ENCODE measurements at regions not wholly inside any gene's neighbourhood (a gene's known extent, or its start where the extent isn't known, plus 50 kb on each side); places are given as distances from the start of the nearest gene placed in this dataset.

GRCh38 chr14:22147716-22148115, 441.3 kb downstream of the DAD1 start:
- 52% methylated on average over 3 of the region's 3 CpGs for WGBS (ENCODE audit: insufficient coverage, low coverage, low lambda C conversion rate, missing lambda C conversion rate)
- ATAC-seq, result no peak

GRCh38 chr14:22143363-22143762, 445.7 kb downstream of the DAD1 start:
- Histone ChIP-seq H3K4me3 (no peak overlapping the region), H3K27ac (no peak overlapping the region), H3K36me3 (no peaks in the 10 kb centered on the region), H3K27me3 (no peaks in the 10 kb centered on the region), H3K9me3 (no peaks in the 10 kb centered on the region), H3K4me1 (no peaks in the 10 kb centered on the region)
- 33% methylated on average over 2 of the region's 2 CpGs for WGBS (ENCODE audit: insufficient coverage, low coverage, low lambda C conversion rate, missing lambda C conversion rate)
- ATAC-seq, result no peak
- no peak for TF ChIP-seq POLR2A (IDR thresholded peaks at IDR 0.05)
- TF ChIP-seq CTCF (IDR thresholded peaks at IDR 0.05), result no peak
- no peak for DNase-seq
- intact Hi-C loops (cut with DNase I), result no loop called here

More at GRCh38 chr14:22147716-22148115, 441.3 kb downstream of the DAD1 start:
- H3K4me1 ChIP-seq, result no peaks in the 10 kb centered on the region
- H3K4me3 ChIP-seq, result no peak overlapping the region
- no peak for DNase-seq
- no peaks in the 10 kb centered on the region for H3K36me3 ChIP-seq
- TF ChIP-seq POLR2A (IDR thresholded peaks at IDR 0.05), result no peak
- TF ChIP-seq CTCF (IDR thresholded peaks at IDR 0.05), result no peak
- intact Hi-C loops (cut with DNase I), result no loop called here
- H3K9me3 ChIP-seq, result no peaks in the 10 kb centered on the region
- H3K27me3 ChIP-seq, result no peaks in the 10 kb centered on the region
- H3K27ac ChIP-seq, result no peak overlapping the region

- Histone ChIP-seq H3K36me3 (no peaks in the 10 kb centered on the region), H3K27me3 (no peaks in the 10 kb centered on the region), H3K4me1 (no peaks in the 10 kb centered on the region), H3K27ac (no peak overlapping the region), H3K4me3 (no peak overlapping the region), H3K9me3 (no peaks in the 10 kb centered on the region)
- ATAC-seq (no peak), DNase-seq (no peak)
- no peak for TF ChIP-seq CTCF (IDR thresholded peaks at IDR 0.05)
- TF ChIP-seq POLR2A (IDR thresholded peaks at IDR 0.05), result no peak
- WGBS (ENCODE audit: insufficient coverage, low coverage, low lambda C conversion rate, missing lambda C conversion rate), result 36% methylated on average over 4 of the region's 4 CpGs
- intact Hi-C loops (cut with DNase I), result no loop called here
Observed at GRCh38 chr14:22140633-22141032, 448.4 kb downstream of the DAD1 start.

GRCh38 chr14:22131749-22132476, 457.1 kb downstream of the DAD1 start:
- ATAC-seq, result no peak
- no peak for DNase-seq
- Histone ChIP-seq H3K27me3 (no peaks in the 10 kb centered on the region), H3K4me1 (no peaks in the 10 kb centered on the region), H3K36me3 (no peaks in the 10 kb centered on the region), H3K9me3 (no peaks in the 10 kb centered on the region), H3K4me3 (no peak overlapping the region), H3K27ac (no peak overlapping the region)
- 46% methylated on average over 4 of the region's 4 CpGs for WGBS (ENCODE audit: insufficient coverage, low coverage, low lambda C conversion rate, missing lambda C conversion rate)
- TF ChIP-seq CTCF (IDR thresholded peaks at IDR 0.05) (peak in 3 of 4 donors; percentile 17 to 33 (median 19)), POLR2A (IDR thresholded peaks at IDR 0.05) (no peak)
- intact Hi-C loops (cut with DNase I), result no loop called here
